GM23248 (cell line): ENCODE measurements at regions not wholly inside any gene's neighbourhood (a gene's known extent, or its start where the extent isn't known, plus 50 kb on each side); places are given as distances from the start of the nearest gene placed in this dataset.

Experiments used
- EZH2 ChIP-seq: fragments of 200-600 bp; sonication (generic); IDR thresholded peaks from 2 replicates; pipeline ENCODE4 v1.6.1; 2018; ENCODE audit warnings: antibody characterized with exemption, mild to moderate bottlenecking; ENCODE audit not compliant: insufficient read depth, poor library complexity, severe bottlenecking
- EZH2phosphoT487 ChIP-seq: fragments of 200-600 bp; sonication (generic); IDR thresholded peaks from 2 replicates; pipeline ENCODE4 v1.6.1; 2018; ENCODE audit warnings: antibody characterized with exemption, moderate library complexity, mild to moderate bottlenecking, low read depth; ENCODE audit not compliant: insufficient read depth

- TF ChIP-seq EZH2, result no peak
- TF ChIP-seq EZH2phosphoT487, result no peak
These were observed 74.6 kb upstream of the BCL11B start for GRCh38 chr14:99346470-99347080.
